ENCODE measurements at regions not wholly inside any gene's neighbourhood (a gene's known extent, or its start where the extent isn't known, plus 50 kb on each side); places are given as distances from the start of the nearest gene placed in this dataset.

DNA sequence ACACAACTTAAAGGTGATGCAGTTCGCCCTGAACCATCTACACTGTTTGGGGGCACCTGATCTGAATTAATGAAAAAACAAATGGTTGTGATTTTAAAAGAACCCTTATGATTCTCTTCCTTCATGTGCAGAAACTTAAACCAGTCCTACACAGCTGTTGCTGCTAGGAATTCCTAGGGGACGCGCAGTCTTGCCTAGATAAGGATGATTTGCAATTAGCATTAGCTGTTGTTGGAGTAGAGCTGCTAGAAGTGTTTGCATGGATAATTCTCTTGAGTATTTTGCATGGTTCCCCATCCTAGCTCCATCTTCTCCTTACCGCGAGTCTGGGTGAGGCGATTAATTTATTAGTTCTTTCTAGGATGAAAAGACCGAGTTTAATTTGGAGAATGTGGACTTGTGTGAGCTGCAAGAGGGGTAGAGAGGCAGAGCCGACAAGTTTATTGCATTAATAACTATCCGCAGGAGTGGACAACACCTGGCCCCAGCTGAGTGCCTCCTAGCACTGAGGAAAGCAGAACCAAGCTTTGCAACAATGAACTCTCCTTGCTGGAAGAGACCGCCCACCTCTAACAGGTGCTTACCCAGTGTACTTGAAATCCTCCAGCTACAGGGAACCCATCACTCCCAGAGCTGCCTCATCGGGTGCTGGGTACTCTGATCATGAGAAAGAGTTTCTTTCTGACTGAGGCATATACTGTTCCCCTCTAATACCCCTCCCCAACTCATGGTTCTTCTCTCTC is 75.0 kb upstream of the WNT7A start:
- Histone ChIP-seq H3K9me3 (ENCODE audit: control insufficient read depth in 1 of 2, low read length in 2 of 2) (no peaks in the 10 kb centered on the region), H3K36me3 (ENCODE audit: control insufficient read depth in 1 of 2, insufficient read depth in 2 of 2, low read length in 2 of 2) (no peaks in the 10 kb centered on the region), H3K4me1 (ENCODE audit: control insufficient read depth in 1 of 2, insufficient read depth in 2 of 2, low read length in 2 of 2) (no peaks in the 10 kb centered on the region), H3K27ac (ENCODE audit: low read length) (no peak overlapping the region), H3K27me3 (ENCODE audit: low read depth, low read length) (no peaks in the 10 kb centered on the region), H3K4me3 (ENCODE audit: low read depth in 1 of 2, low read length in 2 of 2) (no peak overlapping the region)

DNA sequence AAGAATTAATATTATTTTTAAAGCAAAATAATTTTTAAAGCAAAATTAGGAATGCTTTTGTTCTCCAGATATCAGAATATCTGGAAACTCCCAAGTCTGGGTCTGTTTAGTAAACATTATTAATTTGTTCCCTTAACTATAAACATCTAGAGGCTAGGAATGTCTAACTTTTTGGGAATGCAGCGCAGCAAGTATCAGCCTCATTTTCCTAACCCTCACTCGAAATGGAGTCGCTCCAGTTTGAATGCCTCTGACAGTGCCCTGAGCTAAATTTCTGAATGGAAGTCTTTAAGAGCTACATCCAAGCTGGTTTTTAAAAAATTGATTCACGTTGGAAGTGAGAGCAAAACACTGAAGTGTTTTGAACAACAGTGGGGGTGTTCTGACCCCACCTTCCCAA is 74.4 kb upstream of the WNT7A start:
- Histone ChIP-seq H3K36me3 (ENCODE audit: control insufficient read depth in 1 of 2, insufficient read depth in 2 of 2, low read length in 2 of 2) (no peaks in the 10 kb centered on the region), H3K27me3 (ENCODE audit: low read depth, low read length) (no peaks in the 10 kb centered on the region), H3K4me1 (ENCODE audit: control insufficient read depth in 1 of 2, insufficient read depth in 2 of 2, low read length in 2 of 2) (no peaks in the 10 kb centered on the region), H3K27ac (ENCODE audit: low read length) (no peak overlapping the region), H3K4me3 (ENCODE audit: low read depth in 1 of 2, low read length in 2 of 2) (no peak overlapping the region), H3K9me3 (ENCODE audit: control insufficient read depth in 1 of 2, low read length in 2 of 2) (no peaks in the 10 kb centered on the region)

DNA sequence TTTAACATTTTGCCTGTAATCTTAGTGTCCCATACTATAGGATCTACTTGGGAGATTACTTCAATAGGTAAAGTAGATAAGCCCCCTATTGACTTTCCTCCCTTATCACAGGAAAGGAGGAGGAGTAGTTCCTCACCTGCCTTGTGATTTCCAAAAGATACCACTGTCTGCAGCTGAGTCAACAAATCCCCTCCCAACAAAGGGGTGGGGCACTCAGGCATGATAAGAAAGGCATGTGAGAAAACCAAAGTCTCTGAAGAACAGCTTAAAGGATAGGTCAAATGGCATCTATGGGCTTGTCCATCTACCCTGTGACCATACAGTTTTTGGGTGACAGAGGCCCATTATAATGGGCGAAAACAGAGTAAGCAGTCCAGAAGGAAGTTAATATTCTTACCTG is 71.3 kb upstream of the WNT7A start:
- Histone ChIP-seq H3K4me3 (ENCODE audit: low read depth in 1 of 2, low read length in 2 of 2) (no peak overlapping the region), H3K4me1 (ENCODE audit: control insufficient read depth in 1 of 2, insufficient read depth in 2 of 2, low read length in 2 of 2) (no peaks in the 10 kb centered on the region), H3K27ac (ENCODE audit: low read length) (no peak overlapping the region), H3K9me3 (ENCODE audit: control insufficient read depth in 1 of 2, low read length in 2 of 2) (peaks cover 0 to 10% of the 10 kb centered on the region in 2 donors), H3K27me3 (ENCODE audit: low read depth, low read length) (no peaks in the 10 kb centered on the region), H3K36me3 (ENCODE audit: control insufficient read depth in 1 of 2, insufficient read depth in 2 of 2, low read length in 2 of 2) (no peaks in the 10 kb centered on the region)

DNA sequence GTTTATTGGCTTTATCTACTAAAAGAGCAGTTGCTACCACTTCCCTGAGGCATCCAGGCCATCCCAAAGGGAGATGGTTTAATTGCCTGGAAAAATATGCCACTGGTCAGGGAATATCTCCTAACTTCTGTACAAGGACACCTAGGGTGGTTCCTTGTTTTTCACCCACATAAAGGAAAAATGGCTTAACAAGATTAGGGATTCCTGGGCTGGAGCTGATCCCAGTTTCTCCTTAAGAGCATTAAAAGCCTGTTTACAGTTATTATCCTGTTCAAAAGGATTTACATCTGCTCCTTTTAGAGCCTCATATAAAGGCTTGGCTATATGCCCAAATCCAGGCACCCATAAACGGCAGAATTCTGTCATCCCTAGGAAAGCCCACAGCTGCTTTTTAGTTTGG is 70.2 kb upstream of the WNT7A start:
- peaks cover 0 to 14% of the 10 kb centered on the region in 2 donors for H3K9me3 ChIP-seq (ENCODE audit: control insufficient read depth in 1 of 2, low read length in 2 of 2)
- no peak overlapping the region for H3K27ac ChIP-seq (ENCODE audit: low read length)
- no peaks in the 10 kb centered on the region for H3K36me3 ChIP-seq (ENCODE audit: control insufficient read depth in 1 of 2, insufficient read depth in 2 of 2, low read length in 2 of 2)
- H3K4me3 ChIP-seq (ENCODE audit: low read depth in 1 of 2, low read length in 2 of 2): no peak overlapping the region
- no peaks in the 10 kb centered on the region for H3K27me3 ChIP-seq (ENCODE audit: low read depth, low read length)
- H3K4me1 ChIP-seq (ENCODE audit: control insufficient read depth in 1 of 2, insufficient read depth in 2 of 2, low read length in 2 of 2): no peaks in the 10 kb centered on the region

DNA sequence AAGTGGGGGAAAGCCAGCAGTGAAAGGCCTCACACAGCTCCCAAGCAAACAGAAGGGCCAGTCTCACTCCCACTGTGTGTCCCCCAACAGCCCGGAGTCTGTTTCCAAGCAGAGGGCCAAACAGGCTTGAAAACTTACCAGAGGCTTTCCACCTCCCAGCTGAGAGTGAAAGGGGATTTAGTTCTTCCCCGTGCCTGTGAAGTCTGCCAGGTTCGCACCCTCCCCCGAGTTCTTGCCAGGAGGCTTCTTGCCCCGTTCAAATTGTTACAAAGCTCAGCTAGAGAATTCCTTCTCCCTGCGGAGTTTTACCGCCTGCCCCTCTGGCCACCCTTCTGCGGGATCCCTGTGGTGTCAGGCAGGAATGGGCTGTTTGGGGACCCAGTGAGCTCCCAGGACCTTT is 68.0 kb upstream of the WNT7A start:
- Histone ChIP-seq H3K27me3 (ENCODE audit: low read depth, low read length) (no peaks in the 10 kb centered on the region), H3K27ac (ENCODE audit: low read length) (no peak overlapping the region), H3K9me3 (ENCODE audit: control insufficient read depth in 1 of 2, low read length in 2 of 2) (peaks cover 0 to 21% of the 10 kb centered on the region in 2 donors), H3K4me1 (ENCODE audit: control insufficient read depth in 1 of 2, insufficient read depth in 2 of 2, low read length in 2 of 2) (no peaks in the 10 kb centered on the region), H3K36me3 (ENCODE audit: control insufficient read depth in 1 of 2, insufficient read depth in 2 of 2, low read length in 2 of 2) (no peaks in the 10 kb centered on the region), H3K4me3 (ENCODE audit: low read depth in 1 of 2, low read length in 2 of 2) (no peak overlapping the region)

DNA sequence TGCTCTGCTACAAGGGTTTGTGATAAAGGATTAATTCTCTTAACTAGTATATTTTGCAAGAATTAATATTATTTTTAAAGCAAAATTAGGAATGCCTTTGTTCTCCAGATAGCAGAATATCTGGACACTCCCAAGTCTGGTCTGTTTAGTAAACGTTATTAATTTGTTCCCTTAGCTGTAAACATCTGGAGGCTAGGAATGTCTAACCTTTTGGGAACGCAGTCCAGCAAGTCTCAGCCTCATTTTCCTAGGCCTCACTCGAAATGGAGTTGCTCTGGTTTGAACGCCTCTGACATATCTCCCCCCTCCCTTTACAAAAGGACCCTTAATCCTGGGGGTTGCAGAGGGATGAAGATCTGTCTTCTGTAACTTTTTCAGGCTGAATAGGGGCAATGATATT is 59.3 kb upstream of the WNT7A start:
- no peaks in the 10 kb centered on the region for H3K4me1 ChIP-seq (ENCODE audit: control insufficient read depth in 1 of 2, insufficient read depth in 2 of 2, low read length in 2 of 2)
- H3K27me3 ChIP-seq (ENCODE audit: low read depth, low read length): no peaks in the 10 kb centered on the region
- H3K36me3 ChIP-seq (ENCODE audit: control insufficient read depth in 1 of 2, insufficient read depth in 2 of 2, low read length in 2 of 2): no peaks in the 10 kb centered on the region
- no peak overlapping the region for H3K4me3 ChIP-seq (ENCODE audit: low read depth in 1 of 2, low read length in 2 of 2)
- H3K27ac ChIP-seq (ENCODE audit: low read length): no peak overlapping the region
- peaks cover 0 to 18% of the 10 kb centered on the region in 2 donors for H3K9me3 ChIP-seq (ENCODE audit: control insufficient read depth in 1 of 2, low read length in 2 of 2)

DNA sequence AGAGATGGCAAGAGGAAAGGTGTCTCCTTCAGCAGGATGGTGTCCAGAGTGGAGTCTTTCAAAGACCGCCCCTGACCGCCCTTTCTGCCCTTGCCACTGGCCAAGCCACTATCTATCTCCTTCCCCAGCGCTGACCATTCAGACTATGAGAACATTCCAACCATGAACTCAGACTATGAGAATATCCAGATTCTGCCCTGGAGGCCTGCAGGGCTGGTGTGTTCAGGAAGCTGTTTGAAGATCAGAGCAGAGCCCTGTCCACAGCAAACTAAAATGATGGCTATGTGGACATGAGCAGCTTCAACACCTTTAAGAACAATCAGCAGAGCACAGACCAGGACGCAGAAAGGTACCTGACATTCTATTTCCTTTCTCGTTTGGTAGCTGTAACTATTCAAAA is 57.3 kb upstream of the WNT7A start:
- H3K36me3 ChIP-seq (ENCODE audit: control insufficient read depth in 1 of 2, insufficient read depth in 2 of 2, low read length in 2 of 2): no peaks in the 10 kb centered on the region
- no peak overlapping the region for H3K4me3 ChIP-seq (ENCODE audit: low read depth in 1 of 2, low read length in 2 of 2)
- H3K9me3 ChIP-seq (ENCODE audit: control insufficient read depth in 1 of 2, low read length in 2 of 2): peaks cover 0 to 15% of the 10 kb centered on the region in 2 donors
- peaks cover 0 to 4% of the 10 kb centered on the region in 2 donors for H3K4me1 ChIP-seq (ENCODE audit: control insufficient read depth in 1 of 2, insufficient read depth in 2 of 2, low read length in 2 of 2)
- H3K27me3 ChIP-seq (ENCODE audit: low read depth, low read length): no peaks in the 10 kb centered on the region
- no peak overlapping the region for H3K27ac ChIP-seq (ENCODE audit: low read length)

DNA sequence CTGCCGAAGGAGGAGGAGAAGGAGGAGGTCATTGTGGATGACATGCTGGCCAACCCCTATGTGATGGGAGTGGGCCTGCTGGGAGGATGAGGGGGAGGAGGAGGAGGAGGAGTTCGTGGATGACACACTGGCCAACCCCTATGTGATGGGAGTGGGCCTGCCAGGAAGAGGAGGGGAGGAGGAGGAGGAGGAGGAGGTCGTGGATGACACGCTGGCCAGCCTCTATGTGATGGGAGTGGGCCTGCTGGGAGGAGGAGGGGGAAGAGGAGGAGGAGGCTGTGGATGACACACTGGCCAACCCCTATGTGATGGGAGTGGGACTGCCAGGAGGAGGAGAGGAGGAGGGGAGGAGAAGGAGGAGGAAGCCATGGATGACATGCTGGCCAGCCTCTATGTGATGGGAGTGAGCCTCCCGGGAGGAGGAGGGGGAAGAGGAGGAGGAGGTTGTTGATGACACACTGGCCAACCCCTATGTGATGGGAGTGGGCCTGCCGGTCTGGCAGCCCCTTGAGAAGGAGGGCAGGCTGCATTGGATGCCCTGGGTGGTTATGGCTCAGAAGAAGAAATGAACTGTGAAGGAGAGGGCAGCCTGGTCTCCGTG is 55.7 kb upstream of the WNT7A start:
- Histone ChIP-seq H3K4me3 (ENCODE audit: low read depth in 1 of 2, low read length in 2 of 2) (no peak overlapping the region), H3K36me3 (ENCODE audit: control insufficient read depth in 1 of 2, insufficient read depth in 2 of 2, low read length in 2 of 2) (no peaks in the 10 kb centered on the region), H3K27me3 (ENCODE audit: low read depth, low read length) (no peaks in the 10 kb centered on the region), H3K9me3 (ENCODE audit: control insufficient read depth in 1 of 2, low read length in 2 of 2) (peaks cover 0 to 15% of the 10 kb centered on the region in 2 donors), H3K4me1 (ENCODE audit: control insufficient read depth in 1 of 2, insufficient read depth in 2 of 2, low read length in 2 of 2) (peaks cover 0 to 4% of the 10 kb centered on the region in 2 donors), H3K27ac (ENCODE audit: low read length) (no peak overlapping the region)

DNA sequence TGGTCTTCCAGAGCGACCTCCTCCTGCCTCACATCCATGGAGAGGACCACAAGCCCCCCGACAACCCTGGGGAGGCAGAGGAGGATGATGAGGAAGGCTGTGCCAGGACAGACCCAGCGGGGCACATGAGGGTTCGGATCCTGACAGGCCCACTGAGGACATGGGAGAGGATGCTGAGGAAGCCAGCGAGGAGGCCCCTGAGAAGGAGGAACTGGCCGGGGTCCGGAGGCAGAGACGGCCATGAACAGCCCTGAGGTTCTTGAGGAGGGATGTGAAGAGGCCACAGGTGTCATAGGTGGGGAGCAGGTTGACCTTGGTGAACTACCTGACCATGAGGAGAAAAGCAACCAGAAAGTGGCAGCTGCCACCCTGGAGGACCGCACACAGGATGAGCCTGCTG is 54.9 kb upstream of the WNT7A start:
- no peaks in the 10 kb centered on the region for H3K36me3 ChIP-seq (ENCODE audit: control insufficient read depth in 1 of 2, insufficient read depth in 2 of 2, low read length in 2 of 2)
- peaks cover 0 to 4% of the 10 kb centered on the region in 2 donors for H3K4me1 ChIP-seq (ENCODE audit: control insufficient read depth in 1 of 2, insufficient read depth in 2 of 2, low read length in 2 of 2)
- peaks cover 0 to 15% of the 10 kb centered on the region in 2 donors for H3K9me3 ChIP-seq (ENCODE audit: control insufficient read depth in 1 of 2, low read length in 2 of 2)
- H3K27me3 ChIP-seq (ENCODE audit: low read depth, low read length): no peaks in the 10 kb centered on the region
- no peak overlapping the region for H3K4me3 ChIP-seq (ENCODE audit: low read depth in 1 of 2, low read length in 2 of 2)
- no peak overlapping the region for H3K27ac ChIP-seq (ENCODE audit: low read length)

DNA sequence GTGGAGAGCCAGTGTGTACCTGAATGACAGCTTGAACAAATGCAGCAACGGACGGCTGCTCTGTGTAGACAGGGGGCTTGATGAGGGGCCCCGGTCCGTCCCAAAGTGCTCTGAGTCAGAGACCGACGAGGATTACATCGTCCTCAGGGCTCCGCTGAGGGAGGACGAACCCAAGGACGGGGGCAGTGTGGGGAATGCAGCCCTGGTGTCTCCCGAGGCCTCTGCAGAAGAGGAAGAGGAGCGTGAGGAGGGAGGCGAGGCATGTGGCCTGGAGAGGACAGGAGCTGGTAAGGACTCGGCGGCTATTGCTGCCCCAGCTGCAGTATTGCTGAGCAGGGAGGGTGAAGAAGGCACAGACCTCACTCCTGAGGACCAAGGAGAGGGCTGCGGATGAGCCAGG is 54.4 kb upstream of the WNT7A start:
- no peaks in the 10 kb centered on the region for H3K27me3 ChIP-seq (ENCODE audit: low read depth, low read length)
- no peaks in the 10 kb centered on the region for H3K36me3 ChIP-seq (ENCODE audit: control insufficient read depth in 1 of 2, insufficient read depth in 2 of 2, low read length in 2 of 2)
- H3K4me3 ChIP-seq (ENCODE audit: low read depth in 1 of 2, low read length in 2 of 2): no peak overlapping the region
- H3K4me1 ChIP-seq (ENCODE audit: control insufficient read depth in 1 of 2, insufficient read depth in 2 of 2, low read length in 2 of 2): peaks cover 0 to 4% of the 10 kb centered on the region in 2 donors
- no peak overlapping the region for H3K27ac ChIP-seq (ENCODE audit: low read length)
- peaks cover 0 to 18% of the 10 kb centered on the region in 2 donors for H3K9me3 ChIP-seq (ENCODE audit: control insufficient read depth in 1 of 2, low read length in 2 of 2)

DNA sequence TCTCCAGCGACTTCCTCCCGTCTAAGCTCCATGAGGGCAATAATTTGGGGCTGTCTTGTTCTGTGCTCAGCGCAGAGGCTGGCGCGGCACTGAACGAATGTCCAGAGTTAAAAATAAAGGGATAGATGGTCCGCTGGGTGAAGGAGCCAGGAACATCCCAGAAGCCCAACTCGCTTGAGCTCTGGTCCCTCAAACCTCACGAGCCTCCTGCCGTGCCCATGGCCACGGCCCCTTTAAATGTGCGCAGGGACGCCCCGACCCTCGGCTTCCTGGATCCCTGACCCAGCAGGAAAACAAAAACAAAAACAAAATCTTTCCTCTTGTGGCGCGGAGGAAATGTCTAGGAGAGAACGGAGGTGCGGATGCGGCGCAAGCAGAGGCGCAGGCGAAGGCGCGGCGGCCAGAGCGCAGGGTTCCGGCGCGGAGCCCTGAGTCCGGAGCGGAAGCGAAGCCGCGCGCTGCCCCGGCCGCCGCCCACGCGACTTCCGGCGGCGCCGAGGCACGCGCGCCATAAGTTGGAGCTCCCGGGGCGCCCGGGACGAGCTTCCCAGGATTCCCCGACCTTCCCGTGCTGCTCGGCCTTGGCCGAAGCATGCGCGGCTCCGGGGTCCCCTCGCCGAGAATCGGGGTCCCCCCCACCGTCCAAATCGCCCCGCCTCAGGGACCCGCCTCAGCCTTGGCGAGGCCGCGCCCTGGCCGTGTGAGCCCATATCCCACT is 52.9 kb upstream of the WNT7A start:
- peak overlapping the region; percentile 39 to 65 for H3K4me3 ChIP-seq (ENCODE audit: low read depth in 1 of 2, low read length in 2 of 2)
- H3K27ac ChIP-seq (ENCODE audit: low read length): no peak overlapping the region
- peaks cover 0 to 4% of the 10 kb centered on the region in 2 donors for H3K4me1 ChIP-seq (ENCODE audit: control insufficient read depth in 1 of 2, insufficient read depth in 2 of 2, low read length in 2 of 2)
- no peaks in the 10 kb centered on the region for H3K36me3 ChIP-seq (ENCODE audit: control insufficient read depth in 1 of 2, insufficient read depth in 2 of 2, low read length in 2 of 2)
- no peaks in the 10 kb centered on the region for H3K27me3 ChIP-seq (ENCODE audit: low read depth, low read length)
- peaks cover 0 to 23% of the 10 kb centered on the region in 2 donors for H3K9me3 ChIP-seq (ENCODE audit: control insufficient read depth in 1 of 2, low read length in 2 of 2)

Data from muscle layer of duodenum (tissue), 2 donors.